Transverse colon (tissue), 4 donors: ENCODE measurements at regions not wholly inside any gene's neighbourhood (a gene's known extent, or its start where the extent isn't known, plus 50 kb on each side); places are given as distances from the start of the nearest gene placed in this dataset.

Experiments used
- CTCF ChIP-seq, 5 experiments: fragments of 200-600 bp in 3 of 5; fragments of 450-650 bp in 2 of 5; sonication (generic) in 3 of 5; IDR thresholded peaks; 1 replicate in 2 of 5; 2 replicates in 3 of 5; pipeline ENCODE4 v1.5.1; 2016 to 2017; ENCODE audit warnings: antibody characterized with exemption in 5 of 5, inconsistent platforms in 3 of 5, mild to moderate bottlenecking in 2 of 5, moderate library complexity in 1 of 5
- EP300 ChIP-seq: sonication (generic); formaldehyde crosslinking; IDR thresholded peaks from one replicate; pipeline ENCODE4 v1.6.1; 2017; ENCODE audit warnings: antibody characterized with exemption, low read depth
- POLR2A ChIP-seq: fragments of 450-650 bp; IDR thresholded peaks from one replicate; pipeline ENCODE4 v1.6.1; 2016; ENCODE audit warnings: antibody characterized with exemption, mild to moderate bottlenecking, moderate library complexity
- POLR2AphosphoS5 ChIP-seq, 3 donors: sonication (generic); formaldehyde crosslinking; IDR thresholded peaks; one replicate each; pipeline ENCODE4 v1.6.1; 2016; ENCODE audit warnings: antibody characterized with exemption in 3 of 3

GRCh38 chr4:100795581-100795980 is 277.8 kb upstream of the EMCN start:
- TF ChIP-seq CTCF (IDR thresholded peaks at IDR 0.05), result no peak
- TF ChIP-seq POLR2AphosphoS5 (IDR thresholded peaks at IDR 0.05), result no peak
- no peak for TF ChIP-seq EP300
- TF ChIP-seq POLR2A, result no peak
